ENCODE measurements at regions not wholly inside any gene's neighbourhood (a gene's known extent, or its start where the extent isn't known, plus 50 kb on each side); places are given as distances from the start of the nearest gene placed in this dataset.

DNA sequence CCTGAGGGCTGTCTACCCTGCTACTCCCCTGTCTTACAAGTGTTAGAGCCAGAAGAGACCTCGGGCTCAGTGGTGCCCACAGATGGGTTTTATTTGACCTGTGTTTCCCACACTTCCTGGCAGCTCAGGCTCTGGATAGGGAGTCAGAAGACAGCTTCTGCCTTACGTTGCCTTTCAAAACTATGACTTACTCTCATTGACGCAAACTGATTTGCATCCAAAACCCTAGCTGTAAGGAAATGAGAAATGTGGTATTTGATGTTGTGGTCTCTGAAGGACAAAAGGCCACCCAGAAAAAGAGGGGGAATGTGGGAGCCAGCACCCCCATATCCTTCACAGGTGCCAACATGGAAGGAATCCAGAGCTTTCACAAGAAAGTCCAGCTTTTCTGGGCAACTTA is 180.2 kb downstream of the ATG4C start:
- in situ Hi-C loops (cut with HindIII; ENCODE audit: low pct_unique_long_range_greater_than_20kb, low sequenced_read_pairs), result no loop called here
- DNase-seq (ENCODE audit: low read depth, low spot score), result no peak

DNA sequence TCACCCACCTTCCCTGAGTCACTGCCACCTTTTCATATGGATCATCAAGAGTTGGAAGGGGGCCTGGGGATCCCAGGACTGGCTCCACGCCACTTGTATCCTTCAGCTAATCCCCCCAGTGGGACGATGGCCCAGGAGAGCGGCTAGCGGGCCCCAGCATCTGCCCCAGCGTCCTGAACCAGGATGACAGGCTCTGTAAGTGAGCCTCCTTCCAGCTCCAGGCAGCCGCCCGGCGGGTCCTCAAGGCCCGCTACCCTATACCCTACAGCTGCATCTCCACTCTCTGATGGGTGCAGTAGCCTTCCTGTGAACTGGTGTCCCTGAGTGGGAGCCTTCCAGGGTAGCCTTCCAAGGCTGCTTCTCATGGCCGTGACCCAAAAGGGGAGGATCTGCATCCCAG is 183.1 kb downstream of the ATG4C start:
- in situ Hi-C loops (cut with HindIII; ENCODE audit: low pct_unique_long_range_greater_than_20kb, low sequenced_read_pairs), result no loop called here
- DNase-seq (ENCODE audit: low read depth, low spot score), result no peak

DNA sequence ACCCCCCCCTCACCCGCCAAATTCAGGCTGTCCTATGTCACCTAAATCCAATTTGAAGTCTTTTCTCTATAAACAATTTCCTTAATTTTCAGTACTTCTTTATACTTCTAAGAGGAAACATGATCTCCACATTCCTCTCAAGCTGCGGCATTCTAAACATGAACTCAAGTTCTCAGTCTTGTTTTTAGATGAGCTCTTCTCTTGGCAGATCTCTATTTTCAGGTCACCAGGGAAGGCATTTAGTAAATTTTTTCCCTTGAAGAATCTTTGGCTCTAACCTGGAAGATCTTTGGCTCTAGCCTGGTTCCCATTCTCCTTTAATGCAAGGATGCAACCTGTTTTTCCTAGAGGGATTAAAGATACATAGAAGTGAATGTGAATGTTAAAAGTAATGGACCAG is 193.4 kb downstream of the ATG4C start:
- DNase-seq (ENCODE audit: low read depth, low spot score), result no peak
- in situ Hi-C loops (cut with HindIII; ENCODE audit: low pct_unique_long_range_greater_than_20kb, low sequenced_read_pairs), result no loop called here

DNA sequence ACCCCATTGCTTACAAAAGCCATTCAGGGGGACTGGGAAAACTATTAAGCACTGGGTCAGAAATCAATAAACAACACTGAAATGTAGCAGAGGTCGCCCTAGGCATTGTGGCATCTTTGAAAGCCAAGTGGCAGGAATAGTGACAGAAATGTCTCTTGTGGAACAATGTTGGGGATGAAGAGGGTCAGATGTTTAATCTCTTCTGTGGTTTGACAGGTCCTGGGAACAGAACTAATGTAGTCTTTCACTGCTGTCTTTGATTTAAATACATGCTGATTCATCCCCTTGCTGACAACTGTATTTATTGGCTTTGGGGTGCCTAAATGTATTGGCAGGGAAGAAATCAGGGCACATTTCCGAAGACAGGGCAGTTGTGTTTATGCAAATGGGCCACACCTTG is 194.8 kb downstream of the ATG4C start:
- no peak for DNase-seq (ENCODE audit: low read depth, low spot score)
- in situ Hi-C loops (cut with HindIII; ENCODE audit: low pct_unique_long_range_greater_than_20kb, low sequenced_read_pairs), result no loop called here

DNA sequence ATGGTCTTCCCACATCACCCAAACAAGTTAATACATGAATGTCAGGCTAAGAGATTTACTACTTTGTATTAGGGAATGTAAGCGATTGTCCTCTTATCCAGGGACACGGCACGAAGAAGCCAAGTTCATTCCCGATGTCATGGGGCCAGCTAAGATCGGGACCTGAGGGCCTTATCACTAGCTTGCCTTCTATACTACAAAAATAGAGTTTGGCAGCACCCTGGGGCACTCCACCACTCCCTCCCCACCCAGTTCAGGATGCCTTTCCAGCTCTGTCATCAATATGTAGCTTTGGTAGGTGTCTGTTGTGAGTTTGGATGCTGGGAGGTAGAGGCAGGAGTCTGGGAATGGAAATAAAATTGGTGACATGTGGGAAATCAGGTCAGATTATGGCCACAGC is 197.5 kb downstream of the ATG4C start:
- in situ Hi-C loops (cut with HindIII; ENCODE audit: low pct_unique_long_range_greater_than_20kb, low sequenced_read_pairs), result no loop called here
- no peak for DNase-seq (ENCODE audit: low read depth, low spot score)

DNA sequence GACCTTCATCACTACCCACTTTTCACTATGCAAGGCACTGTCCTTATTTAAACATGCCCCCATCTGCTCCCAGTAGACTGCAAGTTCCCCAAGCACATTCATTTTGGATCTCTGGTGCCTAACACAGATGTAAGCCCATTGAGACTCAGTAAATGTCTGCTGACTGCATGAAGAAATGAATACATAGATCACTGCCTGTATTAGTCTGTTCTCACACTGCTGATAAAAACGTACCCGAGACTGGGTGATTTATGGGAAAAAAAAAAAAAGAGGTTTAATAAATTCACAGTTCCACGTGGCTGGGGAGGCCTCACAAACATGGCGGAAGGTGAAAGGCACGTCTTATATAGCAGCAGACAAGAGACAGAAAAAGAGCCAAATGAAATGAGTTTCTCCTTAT is 204.9 kb downstream of the ATG4C start:
- in situ Hi-C loops (cut with HindIII; ENCODE audit: low pct_unique_long_range_greater_than_20kb, low sequenced_read_pairs), result no loop called here
- no peak for DNase-seq (ENCODE audit: low read depth, low spot score)

DNA sequence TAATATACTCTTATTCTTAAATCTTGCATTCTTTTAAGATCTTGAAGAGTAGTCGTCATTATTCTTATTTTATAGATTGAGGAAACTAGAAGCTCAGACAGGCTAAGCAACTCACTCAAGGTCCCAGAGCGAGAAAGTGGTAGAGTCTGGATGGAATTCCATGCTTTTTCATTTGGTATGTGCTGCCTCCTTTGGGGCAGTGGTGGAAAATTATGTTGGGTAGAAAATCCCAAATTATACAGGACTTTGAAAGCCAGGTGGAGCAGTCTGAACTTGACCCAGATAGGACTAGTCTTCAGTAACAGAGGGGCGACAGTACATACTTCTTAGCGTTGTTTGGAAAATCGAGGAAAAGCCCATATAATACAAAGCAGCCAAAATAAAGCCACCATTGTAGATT is 205.6 kb downstream of the ATG4C start:
- peak; percentile 71 for DNase-seq (ENCODE audit: low read depth, low spot score)
- in situ Hi-C loops (cut with HindIII; ENCODE audit: low pct_unique_long_range_greater_than_20kb, low sequenced_read_pairs), result no loop called here

DNA sequence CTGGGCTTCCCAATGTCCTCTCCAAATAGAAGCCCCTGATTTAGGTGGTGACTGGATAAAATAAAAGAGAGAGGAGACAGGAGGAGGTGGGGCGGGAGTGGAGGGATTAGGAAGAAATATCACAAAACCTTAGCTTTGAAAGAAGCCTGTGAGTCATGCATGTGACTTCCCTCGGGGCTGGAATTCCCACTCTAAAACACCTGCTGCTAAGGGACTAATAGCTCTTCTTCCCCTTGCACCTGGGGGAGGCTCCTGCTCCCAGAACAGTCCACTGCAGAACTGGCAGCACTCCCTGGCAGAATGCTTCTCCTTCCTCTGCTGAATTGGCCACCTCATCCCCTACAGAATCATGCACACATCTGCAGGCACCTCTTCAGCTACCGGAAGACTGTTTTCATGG is 207.2 kb downstream of the ATG4C start:
- no peak for DNase-seq (ENCODE audit: low read depth, low spot score)
- in situ Hi-C loops (cut with HindIII; ENCODE audit: low pct_unique_long_range_greater_than_20kb, low sequenced_read_pairs), result no loop called here

DNA sequence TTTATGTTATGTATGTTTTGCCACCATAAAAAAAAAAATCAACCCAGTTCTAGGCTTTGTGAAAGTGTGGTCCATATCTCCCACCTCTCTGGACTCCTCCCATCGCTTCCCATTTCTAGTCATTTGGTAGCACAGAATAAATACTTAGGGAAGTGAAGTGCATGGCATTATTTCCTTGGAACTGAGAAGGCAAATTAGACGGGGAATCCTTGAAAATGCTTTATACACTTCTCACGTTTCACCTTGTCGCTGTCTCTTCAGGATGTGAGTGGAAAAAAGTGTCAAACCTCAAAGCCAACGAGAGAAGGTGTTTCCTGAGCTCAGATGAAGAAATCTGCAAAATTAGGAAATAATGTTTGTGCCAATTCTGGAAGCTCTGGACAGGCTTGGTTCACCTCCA is 209.9 kb downstream of the ATG4C start:
- no peak for DNase-seq (ENCODE audit: low read depth, low spot score)
- in situ Hi-C loops (cut with HindIII; ENCODE audit: low pct_unique_long_range_greater_than_20kb, low sequenced_read_pairs), result no loop called here

DNA sequence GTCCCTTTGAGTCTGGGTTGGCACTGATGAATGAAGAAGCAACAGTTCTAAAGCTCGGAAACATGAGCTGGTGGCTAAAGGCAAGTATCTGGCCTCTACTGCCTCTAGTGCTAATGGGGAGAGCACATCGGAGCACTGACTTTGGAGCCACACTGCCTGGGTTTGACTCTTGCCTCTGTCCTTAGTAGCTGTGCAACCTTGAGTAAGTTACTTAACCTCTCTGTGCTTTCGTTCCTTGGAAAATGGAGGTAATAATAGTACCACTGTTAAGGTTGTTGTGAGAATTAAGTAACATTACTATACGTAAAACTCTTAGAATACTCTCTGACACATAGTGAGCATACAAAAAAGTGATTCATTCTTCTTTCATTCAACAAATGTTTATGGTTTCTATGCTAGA is 211.2 kb downstream of the ATG4C start:
- in situ Hi-C loops (cut with HindIII; ENCODE audit: low pct_unique_long_range_greater_than_20kb, low sequenced_read_pairs), result no loop called here
- DNase-seq (ENCODE audit: low read depth, low spot score), result no peak

DNA sequence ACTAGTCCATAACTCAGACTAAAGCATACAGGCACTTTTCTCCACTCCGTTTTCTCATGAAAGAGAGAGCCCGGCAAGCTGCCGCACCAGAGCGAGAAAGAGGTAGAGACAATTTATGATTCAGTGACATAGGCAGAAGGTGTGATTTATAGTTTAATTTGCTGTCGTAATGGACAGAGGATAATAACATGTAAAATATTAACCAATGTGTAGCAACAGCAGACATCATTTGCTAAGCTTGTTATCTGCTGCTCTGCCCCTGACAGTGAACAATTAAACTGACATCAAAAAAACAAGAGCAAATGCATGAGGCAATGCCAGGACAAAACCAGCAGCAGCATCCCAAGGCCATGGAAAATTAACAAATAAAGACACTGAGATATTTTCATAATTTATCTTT is 214.0 kb downstream of the ATG4C start:
- in situ Hi-C loops (cut with HindIII; ENCODE audit: low pct_unique_long_range_greater_than_20kb, low sequenced_read_pairs), result no loop called here
- DNase-seq (ENCODE audit: low read depth, low spot score), result no peak

DNA sequence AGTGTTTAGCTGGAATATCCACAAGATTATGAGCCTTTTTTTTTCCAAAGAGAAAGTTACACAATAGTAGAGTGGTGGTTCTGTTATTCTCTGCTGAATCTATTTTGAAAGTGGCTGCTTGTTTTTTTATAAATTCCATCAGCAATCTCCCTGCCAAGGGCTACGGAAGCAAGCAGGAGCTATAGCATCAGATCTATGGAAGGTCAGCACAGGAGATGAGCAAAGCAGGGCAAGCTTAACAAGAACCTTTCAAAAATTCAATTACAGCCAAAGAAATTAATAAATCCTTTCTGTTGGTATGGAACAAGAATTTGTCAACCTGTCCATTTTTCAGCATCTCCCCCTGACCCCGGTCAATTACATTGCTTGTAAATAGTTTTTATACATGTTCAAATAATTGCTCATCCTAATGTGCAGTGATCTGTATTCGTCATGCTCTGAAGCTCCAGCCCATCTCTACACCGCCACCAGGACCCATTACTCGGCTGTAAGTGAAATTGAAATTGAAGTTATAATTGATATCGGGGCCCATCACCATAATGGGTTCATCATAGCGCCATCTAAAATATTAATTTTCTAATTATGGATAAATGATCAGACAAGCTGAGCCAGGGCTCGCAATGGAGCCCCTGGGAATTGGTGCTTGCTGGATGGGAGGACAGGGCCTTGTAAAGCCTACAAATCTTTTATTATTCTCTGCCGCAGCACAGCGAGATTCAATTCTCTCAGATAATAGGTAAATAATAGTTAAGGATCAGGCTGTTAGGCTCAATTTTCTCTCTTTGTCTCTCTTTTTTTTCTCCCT is 215.1 kb downstream of the ATG4C start:
- in situ Hi-C loops (cut with HindIII; ENCODE audit: low pct_unique_long_range_greater_than_20kb, low sequenced_read_pairs), result no loop called here
- no peak for DNase-seq (ENCODE audit: low read depth, low spot score)

DNA sequence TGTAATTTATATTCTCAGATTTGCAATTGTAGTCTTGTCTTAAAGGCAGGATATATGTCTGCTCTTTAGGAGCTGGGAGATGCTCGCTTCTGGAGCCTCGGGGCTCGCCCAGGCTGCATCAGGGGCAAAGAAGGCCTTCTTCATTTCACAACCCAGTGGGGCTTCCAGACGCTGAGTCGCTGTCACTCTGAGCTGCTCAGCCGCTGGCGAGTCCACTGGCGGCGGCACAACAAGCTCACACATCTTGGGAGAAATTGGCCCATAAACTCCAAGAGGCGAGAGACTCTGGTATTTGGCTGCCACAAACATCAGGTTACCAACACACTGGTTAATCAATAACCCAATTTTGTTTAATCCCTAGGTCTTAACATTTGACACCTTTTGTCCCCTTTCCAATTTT is 216.6 kb downstream of the ATG4C start:
- no peak for DNase-seq (ENCODE audit: low read depth, low spot score)
- in situ Hi-C loops (cut with HindIII; ENCODE audit: low pct_unique_long_range_greater_than_20kb, low sequenced_read_pairs), result loop anchor here (25.0 kb wide), 1 partner anchor 112 kb away; no protein-coding TSS in a partner anchor

DNA sequence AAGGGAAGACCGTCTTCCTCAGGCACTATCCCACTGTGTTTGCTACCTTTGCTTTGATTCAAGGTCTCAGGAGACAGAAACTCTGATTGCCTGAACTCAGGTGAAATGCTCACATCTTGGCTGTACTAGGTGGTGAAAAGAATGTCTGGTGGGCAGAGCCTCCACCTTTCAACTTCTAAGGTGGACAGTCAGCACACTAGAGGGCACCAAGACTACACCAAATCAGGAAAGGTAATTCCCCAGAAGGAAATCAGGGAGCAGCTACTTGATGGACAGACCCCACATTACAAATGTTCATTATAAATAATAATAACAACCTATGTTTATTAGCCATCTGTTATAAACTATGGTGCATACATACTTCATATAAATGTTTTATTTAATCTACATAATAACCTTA is 220.9 kb downstream of the ATG4C start:
- DNase-seq (ENCODE audit: low read depth, low spot score), result peak; percentile 71
- in situ Hi-C loops (cut with HindIII; ENCODE audit: low pct_unique_long_range_greater_than_20kb, low sequenced_read_pairs), result loop anchor here (25.0 kb wide), 1 partner anchor 107 kb away; no protein-coding TSS in a partner anchor

DNA sequence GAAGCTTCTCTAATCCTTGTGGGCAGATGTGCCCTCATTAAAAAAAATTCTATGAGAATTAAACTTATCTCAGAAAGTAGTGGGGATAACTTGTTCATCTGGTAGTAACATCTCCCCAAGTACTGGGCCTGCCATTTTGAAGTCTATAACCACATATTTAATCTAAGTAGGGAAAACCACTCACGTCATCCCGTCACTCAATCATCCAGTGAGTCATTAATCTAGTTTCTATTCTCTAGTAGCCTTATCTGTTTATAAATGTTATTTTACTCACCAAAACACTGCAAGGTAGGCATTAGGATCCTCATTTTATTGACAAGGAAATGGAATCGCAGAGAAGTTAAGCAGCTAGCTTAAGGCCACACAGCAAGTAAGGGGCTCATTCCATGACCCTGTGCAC is 221.9 kb downstream of the ATG4C start:
- DNase-seq (ENCODE audit: low read depth, low spot score), result no peak
- in situ Hi-C loops (cut with HindIII; ENCODE audit: low pct_unique_long_range_greater_than_20kb, low sequenced_read_pairs), result loop anchor here (25.0 kb wide), 1 partner anchor 106 kb away; no protein-coding TSS in a partner anchor

DNA sequence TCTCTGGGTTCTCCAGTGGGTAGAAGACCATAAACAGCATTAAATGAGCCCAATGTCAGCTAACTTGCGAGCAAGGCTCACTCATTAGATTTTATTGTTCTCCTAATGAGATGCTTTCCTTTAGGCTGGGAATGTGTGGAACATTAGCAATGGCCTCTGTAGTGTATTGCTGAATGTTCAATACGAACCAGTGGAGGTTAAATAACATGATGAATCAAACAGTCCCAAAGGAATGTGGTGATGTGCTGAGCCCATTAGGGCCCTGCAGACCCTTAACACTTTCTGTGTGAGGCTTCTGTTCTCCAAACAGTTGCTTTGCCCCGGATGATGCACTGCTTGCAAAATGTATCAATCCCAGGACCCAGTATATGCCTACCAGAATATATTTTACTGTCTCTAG is 225.5 kb downstream of the ATG4C start:
- in situ Hi-C loops (cut with HindIII; ENCODE audit: low pct_unique_long_range_greater_than_20kb, low sequenced_read_pairs), result loop anchor here (25.0 kb wide), 1 partner anchor 103 kb away; no protein-coding TSS in a partner anchor
- no peak for DNase-seq (ENCODE audit: low read depth, low spot score)

DNA sequence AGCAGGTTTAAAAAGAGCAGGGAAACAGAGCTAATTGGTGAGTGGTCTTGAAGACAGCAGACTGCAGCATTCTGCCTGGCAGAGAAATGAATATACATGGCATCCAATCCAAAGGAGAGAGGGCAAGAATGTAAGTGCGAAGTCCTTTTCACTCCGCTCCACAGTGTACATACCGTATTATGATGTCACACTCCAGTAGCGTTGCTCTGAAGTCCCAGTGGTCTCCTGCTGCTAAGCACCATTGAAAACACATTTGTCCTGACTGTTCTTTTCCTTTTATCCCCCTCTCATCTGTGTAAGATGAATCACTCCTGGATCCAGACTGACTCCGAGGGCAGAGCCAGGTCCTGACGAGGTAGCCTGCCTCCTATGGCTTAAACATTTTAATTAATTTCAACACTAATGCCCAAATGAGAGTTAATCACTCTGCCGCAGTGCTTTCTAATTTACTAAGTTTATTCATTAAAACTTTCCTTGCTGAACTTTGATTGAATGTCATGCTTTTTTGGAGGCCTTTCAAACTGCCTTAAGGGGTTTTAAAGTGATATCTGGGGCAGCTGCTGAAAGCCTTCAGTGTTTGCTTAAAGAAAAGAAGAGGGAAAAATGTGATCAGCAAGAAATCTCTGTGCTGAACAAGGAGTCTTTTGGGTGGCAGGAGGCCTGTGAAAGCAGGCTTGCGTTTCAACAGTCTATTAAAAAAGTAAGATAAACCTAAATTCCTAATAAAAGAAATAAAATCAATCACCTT is 227.2 kb downstream of the ATG4C start:
- peak; percentile 65 for DNase-seq (ENCODE audit: low read depth, low spot score)
- in situ Hi-C loops (cut with HindIII; ENCODE audit: low pct_unique_long_range_greater_than_20kb, low sequenced_read_pairs), result loop anchor here (25.0 kb wide), 1 partner anchor 101 kb away; no protein-coding TSS in a partner anchor

DNA sequence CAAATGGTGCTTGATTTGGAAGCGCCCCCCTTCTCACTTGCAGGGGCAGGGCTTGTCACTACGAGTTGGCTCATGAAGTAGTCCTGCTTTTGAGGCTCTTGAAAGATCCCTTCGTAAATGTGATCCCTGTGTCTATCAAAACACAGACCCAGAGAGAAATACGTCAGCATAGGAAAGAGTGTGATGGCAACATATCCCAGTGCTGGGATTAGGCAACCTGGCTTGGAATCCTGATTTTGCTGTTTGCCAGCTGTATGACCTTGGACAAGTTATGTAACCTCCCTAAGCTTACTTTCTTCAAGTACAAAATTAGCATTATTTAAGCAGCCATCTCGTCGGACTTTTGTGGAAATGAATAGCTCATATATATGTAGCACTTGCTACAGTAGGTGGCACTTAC is 228.4 kb downstream of the ATG4C start:
- in situ Hi-C loops (cut with HindIII; ENCODE audit: low pct_unique_long_range_greater_than_20kb, low sequenced_read_pairs), result loop anchor here (25.0 kb wide), 1 partner anchor 100 kb away; no protein-coding TSS in a partner anchor
- DNase-seq (ENCODE audit: low read depth, low spot score), result peak; percentile 59

DNA sequence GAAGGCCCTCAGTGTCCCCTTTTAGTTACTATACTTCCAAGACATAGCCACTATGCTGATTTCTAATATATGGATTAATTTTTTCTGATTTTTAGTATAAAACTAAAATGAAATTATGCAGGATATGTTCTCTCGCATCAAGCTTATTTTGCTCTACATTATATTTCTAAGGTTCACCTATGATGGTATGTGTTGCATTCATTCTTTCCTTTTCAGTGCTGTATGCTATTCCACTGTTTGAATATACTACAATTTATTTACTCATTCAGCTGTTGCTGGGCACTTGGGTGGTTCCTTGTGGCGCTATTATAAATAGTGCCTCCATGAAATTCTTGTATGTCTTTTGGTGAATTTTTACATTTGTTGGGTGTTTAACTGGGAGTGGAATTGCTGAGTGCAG is 230.3 kb downstream of the ATG4C start:
- in situ Hi-C loops (cut with HindIII; ENCODE audit: low pct_unique_long_range_greater_than_20kb, low sequenced_read_pairs), result loop anchor here (25.0 kb wide), 1 partner anchor 98 kb away; no protein-coding TSS in a partner anchor
- DNase-seq (ENCODE audit: low read depth, low spot score), result no peak
